ENCODE measurements at regions not wholly inside any gene's neighbourhood (a gene's known extent, or its start where the extent isn't known, plus 50 kb on each side); places are given as distances from the start of the nearest gene placed in this dataset.

- no peaks in the 10 kb centered on the region for H3K23me2 ChIP-seq (ENCODE audit: insufficient read length, low read depth, low read length, poor library complexity, severe bottlenecking)
- H3K27ac ChIP-seq (ENCODE audit: insufficient read length, low read depth, low read length) = no peak overlapping the region
- H3T11ph ChIP-seq (ENCODE audit: low read length) = no peak overlapping the region
- no peaks in the 10 kb centered on the region for H3K79me1 ChIP-seq (ENCODE audit: insufficient read depth, low read depth, low read length, poor library complexity, severe bottlenecking)
- no peak overlapping the region for H3K23ac ChIP-seq (ENCODE audit: insufficient read length, low read depth, low read length)
- TF ChIP-seq CTCF (conservative IDR thresholded peaks at IDR 0.05) = no peak
- Mint-ChIP-seq H3K9me3 (peaks cover 0 to 6% of the 10 kb centered on the region in 2 experiments; a peak in 2 of 5 replicates), H3K27ac (no peak overlapping the region), H3K4me3 (no peak overlapping the region), H3K27me3 (ENCODE audit: low read depth) (no peaks in the 10 kb centered on the region), H3K36me3 (ENCODE audit: insufficient read depth in 1 of 3, low read depth in 3 of 3) (peaks cover 0 to 5% (median 0%) of the 10 kb centered on the region in 3 experiments; a peak in 3 of 7 replicates), H3K4me1 (no peaks in the 10 kb centered on the region)
- no peak for DNase-seq
- no peak overlapping the region for H4K5ac ChIP-seq (ENCODE audit: insufficient read length, low read depth, low read length)
- no peak overlapping the region for H3K18ac ChIP-seq (ENCODE audit: insufficient read length, low read depth, low read length)
- no peaks in the 10 kb centered on the region for H3K9me3 ChIP-seq (ENCODE audit: control insufficient read depth, low read depth, low read length)
- H3K27me3 ChIP-seq (ENCODE audit: insufficient read depth, low read length) = no peaks in the 10 kb centered on the region
- H2BK20ac ChIP-seq (ENCODE audit: low read depth, low read length, poor library complexity, severe bottlenecking) = no peak overlapping the region
- H3K4ac ChIP-seq (ENCODE audit: low read depth, low read length) = no peak overlapping the region
- no peak overlapping the region for H3K56ac ChIP-seq (ENCODE audit: insufficient read length, low read depth, low read length)
- H4K20me1 ChIP-seq (ENCODE audit: control insufficient read depth, insufficient read depth, insufficient read length) = no peaks in the 10 kb centered on the region
- H4K8ac ChIP-seq (replicated peaks; ENCODE audit: insufficient read length, low read depth, low read length) = no peak overlapping the region
- H4K91ac ChIP-seq (ENCODE audit: insufficient read length, low read depth, low read length) = no peak overlapping the region
- H2BK5ac ChIP-seq (ENCODE audit: insufficient read length, low read length) = no peak overlapping the region
- H2BK15ac ChIP-seq (ENCODE audit: low read depth, low read length) = no peak overlapping the region
- H3K14ac ChIP-seq (ENCODE audit: insufficient read depth, low read length) = no peak overlapping the region
- no peak overlapping the region for H2BK120ac ChIP-seq (ENCODE audit: low read depth, low read length, poor library complexity, severe bottlenecking)
- no peak overlapping the region for H3K4me2 ChIP-seq (ENCODE audit: insufficient read depth, insufficient read length, low read length)
- no peaks in the 10 kb centered on the region for H3K79me2 ChIP-seq (ENCODE audit: insufficient read depth, low read length)
- H2BK12ac ChIP-seq (ENCODE audit: insufficient read length, low read depth, low read length) = no peak overlapping the region
- no peak overlapping the region for H3K9ac ChIP-seq (ENCODE audit: extremely low read depth, insufficient read length, low read length)
- H2AFZ ChIP-seq (ENCODE audit: low read length) = no peak overlapping the region
- no peaks in the 10 kb centered on the region for H3K4me1 ChIP-seq (ENCODE audit: insufficient read depth, low read length)
- H2AK5ac ChIP-seq (ENCODE audit: insufficient read length, low read length) = no peak overlapping the region
Measured at GRCh38 chr5:84791138-84791537, 406.5 kb upstream of the EDIL3 start.
